Natural killer cell (primary cell): ENCODE measurements at regions not wholly inside any gene's neighbourhood (a gene's known extent, or its start where the extent isn't known, plus 50 kb on each side); places are given as distances from the start of the nearest gene placed in this dataset.
"Not testable (repeated sequence)": the region's sequence is repeated elsewhere in the genome, so short reads cannot be mapped to it uniquely, and the experiment has no call there.

Experiments
- ATAC-seq, 3 donors: fragments of 150-1000 bp in 2 of 3; fragments of 200-7000 bp in 1 of 3; cut with Tn5 transposase; 1 replicate in 1 of 3; 2 replicates in 2 of 3; pipeline ENCODE4 v1.10.0; 2021; ENCODE audit warnings: mild to moderate bottlenecking in 2 of 3, moderate library complexity in 2 of 3
- DNase-seq, 2 donors: peaks; one replicate each; pipeline versions ENCODE4 v3.0.0 to v3.0.0-alpha.2; 2013 to 2021; ENCODE audit warnings: mixed read lengths in 1 of 2
- H3K27ac ChIP-seq: one replicate; pipeline ENCODE4 v1.5.1; 2013; ENCODE audit warnings: mild to moderate bottlenecking, low read length
- H3K27me3 ChIP-seq: one replicate; pipeline ENCODE4 v1.6.1; 2013; ENCODE audit warnings: low read length; ENCODE audit not compliant: control insufficient read depth, insufficient read depth
- H3K36me3 ChIP-seq: one replicate; pipeline ENCODE4 v1.6.1; 2013; ENCODE audit warnings: low read length; ENCODE audit not compliant: control insufficient read depth, insufficient read depth
- H3K4me1 ChIP-seq: one replicate; pipeline ENCODE4 v1.6.1; 2013; ENCODE audit warnings: low read length; ENCODE audit not compliant: control insufficient read depth, insufficient read depth
- H3K4me3 ChIP-seq: one replicate; pipeline ENCODE4 v1.5.1; 2013; ENCODE audit warnings: low read length
- H3K9me3 ChIP-seq: one replicate; pipeline ENCODE4 v1.6.1; 2013; ENCODE audit warnings: low read length; ENCODE audit not compliant: control insufficient read depth, insufficient read depth
- H3K27ac Mint-ChIP-seq, 2 donors: one replicate each; pipeline ENCODE4 v1.8.0; 2022; ENCODE audit warnings: mild to moderate bottlenecking in 2 of 2, mixed read lengths in 2 of 2, moderate library complexity in 1 of 2
- H3K27me3 Mint-ChIP-seq, 2 donors: one replicate each; pipeline ENCODE4 v1.8.0; 2022; ENCODE audit warnings: low read depth in 2 of 2, mixed read lengths in 2 of 2
- H3K36me3 Mint-ChIP-seq: one replicate; pipeline ENCODE4 v1.8.0; 2022; ENCODE audit warnings: mixed read lengths
- H3K4me1 Mint-ChIP-seq, 2 donors: one replicate each; pipeline ENCODE4 v1.8.0; 2022; ENCODE audit warnings: mixed read lengths in 2 of 2
- H3K4me3 Mint-ChIP-seq: one replicate; pipeline ENCODE4 v1.8.0; 2022; ENCODE audit warnings: mild to moderate bottlenecking, moderate library complexity, mixed read lengths
- H3K9me3 Mint-ChIP-seq, 2 donors: one replicate each; pipeline ENCODE4 v1.8.0; 2022; ENCODE audit warnings: mixed read lengths in 2 of 2
- CTCF ChIP-seq: fragments of 200-600 bp; IDR thresholded peaks from one replicate; pipeline ENCODE4 v1.8.0; 2022; ENCODE audit warnings: antibody characterized with exemption
- WGBS: methylation state at CpG from one replicate; pipeline ENCODE4 v1.1.7; 2013; ENCODE audit warnings: missing lambda C conversion rate; ENCODE audit not compliant: insufficient coverage; 5-methylcytosine and 5-hydroxymethylcytosine counted together
- intact Hi-C: fragments of 100-400 bp; cut with micrococcal nuclease; formaldehyde crosslinking; loops from one replicate; pipeline ENCODE4 v1.14.2; 2022

- DNase-seq, result no peak
- Mint-ChIP-seq H3K4me3 (no peak overlapping the region), H3K9me3 (peaks cover 3 to 4% of the 10 kb centered on the region in 2 donors), H3K27me3 (peaks cover 0 to 9% of the 10 kb centered on the region in 2 donors), H3K27ac (no peak overlapping the region), H3K36me3 (no peaks in the 10 kb centered on the region), H3K4me1 (no peaks in the 10 kb centered on the region)
- no peak for TF ChIP-seq CTCF
- no peak overlapping the region for H3K4me3 ChIP-seq
- H3K9me3 ChIP-seq, result no peaks in the 10 kb centered on the region
- intact Hi-C loops, result no loop called here
- ATAC-seq, result no peak
- WGBS, result 87% methylated on average over 3 of the region's 3 CpGs
- no peaks in the 10 kb centered on the region for H3K4me1 ChIP-seq
- H3K36me3 ChIP-seq, result no peaks in the 10 kb centered on the region
- H3K27ac ChIP-seq, result no peak overlapping the region
- no peaks in the 10 kb centered on the region for H3K27me3 ChIP-seq
Measured at GRCh38 chr5:174560861-174561260, 163.5 kb upstream of the MSX2 start.

GRCh38 chr5:174563040-174563439 is 161.3 kb upstream of the MSX2 start:
- H3K36me3 Mint-ChIP-seq, H3K4me3 ChIP-seq, H3K27ac ChIP-seq, intact Hi-C loops, ATAC-seq, H3K4me1 Mint-ChIP-seq, H3K9me3 Mint-ChIP-seq, H3K9me3 ChIP-seq, H3K27ac Mint-ChIP-seq, DNase-seq, H3K4me1 ChIP-seq, H3K27me3 ChIP-seq, H3K4me3 Mint-ChIP-seq, H3K27me3 Mint-ChIP-seq, H3K36me3 ChIP-seq: not testable (repeated sequence)
- WGBS, result 82% methylated on average over 6 of the region's 6 CpGs

- no peak for TF ChIP-seq CTCF
- no peaks in the 10 kb centered on the region for H3K36me3 Mint-ChIP-seq
Measured at GRCh38 chr5:174563899-174564298, 160.5 kb upstream of the MSX2 start.

GRCh38 chr5:174567506-174568141 is 156.8 kb upstream of the MSX2 start:
- no peak overlapping the region for H3K4me3 Mint-ChIP-seq
- WGBS, result 79% methylated on average over 7 of the region's 7 CpGs
- H3K27me3 ChIP-seq, result no peaks in the 10 kb centered on the region
- no peak overlapping the region for H3K27ac Mint-ChIP-seq
- H3K36me3 ChIP-seq, result no peaks in the 10 kb centered on the region
- ATAC-seq, result no peak
- peaks cover 0 to 3% of the 10 kb centered on the region in 2 donors for H3K9me3 Mint-ChIP-seq
- no peaks in the 10 kb centered on the region for H3K4me1 Mint-ChIP-seq
- no peaks in the 10 kb centered on the region for H3K27me3 Mint-ChIP-seq
- no peak overlapping the region for H3K27ac ChIP-seq
- no peak for TF ChIP-seq CTCF
- H3K4me1 ChIP-seq, result no peaks in the 10 kb centered on the region
- intact Hi-C loops, result no loop called here
- no peaks in the 10 kb centered on the region for H3K9me3 ChIP-seq
- H3K36me3 Mint-ChIP-seq, result no peaks in the 10 kb centered on the region
- no peak for DNase-seq
- no peak overlapping the region for H3K4me3 ChIP-seq

More at GRCh38 chr5:174563899-174564298, 160.5 kb upstream of the MSX2 start:
- Mint-ChIP-seq H3K27ac (no peak overlapping the region), H3K27me3 (peaks cover 0 to 6% of the 10 kb centered on the region in 2 donors), H3K9me3 (no peaks in the 10 kb centered on the region), H3K4me1 (no peaks in the 10 kb centered on the region), H3K4me3 (no peak overlapping the region)
- no peaks in the 10 kb centered on the region for H3K4me1 ChIP-seq
- 71% methylated on average over 8 of the region's 9 CpGs for WGBS
- H3K27ac ChIP-seq, result no peak overlapping the region
- no peaks in the 10 kb centered on the region for H3K9me3 ChIP-seq
- intact Hi-C loops, result no loop called here
- no peak for ATAC-seq
- no peaks in the 10 kb centered on the region for H3K36me3 ChIP-seq
- DNase-seq, result no peak
- no peaks in the 10 kb centered on the region for H3K27me3 ChIP-seq
- H3K4me3 ChIP-seq, result no peak overlapping the region
